ENCODE measurements at regions not wholly inside any gene's neighbourhood (a gene's known extent, or its start where the extent isn't known, plus 50 kb on each side); places are given as distances from the start of the nearest gene placed in this dataset.

GRCh38 chr2:121094101-121094500, 190.9 kb downstream of the TFCP2L1 start:
- DNase-seq (no peak), ATAC-seq (no peak)
- H3K36me3 ChIP-seq (ENCODE audit: low read depth), result no peaks in the 10 kb centered on the region
- no peak overlapping the region for H3K4me3 ChIP-seq
- H3K4me1 ChIP-seq (ENCODE audit: low read depth), result no peaks in the 10 kb centered on the region
- H3K9me3 ChIP-seq, result no peaks in the 10 kb centered on the region
- intact Hi-C loops (cut with DNase I, micrococcal nuclease), result loop anchor here in 1 of 2 donors (10.0 kb wide), 1 partner anchor 261 kb away; no protein-coding TSS in a partner anchor
- TF ChIP-seq, protein P1, sequence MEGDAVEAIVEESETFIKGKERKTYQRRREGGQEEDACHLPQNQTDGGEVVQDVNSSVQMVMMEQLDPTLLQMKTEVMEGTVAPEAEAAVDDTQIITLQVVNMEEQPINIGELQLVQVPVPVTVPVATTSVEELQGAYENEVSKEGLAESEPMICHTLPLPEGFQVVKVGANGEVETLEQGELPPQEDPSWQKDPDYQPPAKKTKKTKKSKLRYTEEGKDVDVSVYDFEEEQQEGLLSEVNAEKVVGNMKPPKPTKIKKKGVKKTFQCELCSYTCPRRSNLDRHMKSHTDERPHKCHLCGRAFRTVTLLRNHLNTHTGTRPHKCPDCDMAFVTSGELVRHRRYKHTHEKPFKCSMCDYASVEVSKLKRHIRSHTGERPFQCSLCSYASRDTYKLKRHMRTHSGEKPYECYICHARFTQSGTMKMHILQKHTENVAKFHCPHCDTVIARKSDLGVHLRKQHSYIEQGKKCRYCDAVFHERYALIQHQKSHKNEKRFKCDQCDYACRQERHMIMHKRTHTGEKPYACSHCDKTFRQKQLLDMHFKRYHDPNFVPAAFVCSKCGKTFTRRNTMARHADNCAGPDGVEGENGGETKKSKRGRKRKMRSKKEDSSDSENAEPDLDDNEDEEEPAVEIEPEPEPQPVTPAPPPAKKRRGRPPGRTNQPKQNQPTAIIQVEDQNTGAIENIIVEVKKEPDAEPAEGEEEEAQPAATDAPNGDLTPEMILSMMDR (IDR thresholded peaks at IDR 0.05), result no peak

GRCh38 chr2:121094845-121095244, 190.2 kb downstream of the TFCP2L1 start:
- intact Hi-C loops (cut with DNase I, micrococcal nuclease), result loop anchor here in 1 of 2 donors (10.0 kb wide), 1 partner anchor 260 kb away; no protein-coding TSS in a partner anchor
- TF ChIP-seq, protein P1 (IDR thresholded peaks at IDR 0.05), result no peak
- no peaks in the 10 kb centered on the region for H3K4me1 ChIP-seq (ENCODE audit: low read depth)
- no peak overlapping the region for H3K4me3 ChIP-seq
- DNase-seq (no peak), ATAC-seq (no peak)
- H3K36me3 ChIP-seq (ENCODE audit: low read depth), result no peaks in the 10 kb centered on the region
- no peaks in the 10 kb centered on the region for H3K9me3 ChIP-seq

DNA sequence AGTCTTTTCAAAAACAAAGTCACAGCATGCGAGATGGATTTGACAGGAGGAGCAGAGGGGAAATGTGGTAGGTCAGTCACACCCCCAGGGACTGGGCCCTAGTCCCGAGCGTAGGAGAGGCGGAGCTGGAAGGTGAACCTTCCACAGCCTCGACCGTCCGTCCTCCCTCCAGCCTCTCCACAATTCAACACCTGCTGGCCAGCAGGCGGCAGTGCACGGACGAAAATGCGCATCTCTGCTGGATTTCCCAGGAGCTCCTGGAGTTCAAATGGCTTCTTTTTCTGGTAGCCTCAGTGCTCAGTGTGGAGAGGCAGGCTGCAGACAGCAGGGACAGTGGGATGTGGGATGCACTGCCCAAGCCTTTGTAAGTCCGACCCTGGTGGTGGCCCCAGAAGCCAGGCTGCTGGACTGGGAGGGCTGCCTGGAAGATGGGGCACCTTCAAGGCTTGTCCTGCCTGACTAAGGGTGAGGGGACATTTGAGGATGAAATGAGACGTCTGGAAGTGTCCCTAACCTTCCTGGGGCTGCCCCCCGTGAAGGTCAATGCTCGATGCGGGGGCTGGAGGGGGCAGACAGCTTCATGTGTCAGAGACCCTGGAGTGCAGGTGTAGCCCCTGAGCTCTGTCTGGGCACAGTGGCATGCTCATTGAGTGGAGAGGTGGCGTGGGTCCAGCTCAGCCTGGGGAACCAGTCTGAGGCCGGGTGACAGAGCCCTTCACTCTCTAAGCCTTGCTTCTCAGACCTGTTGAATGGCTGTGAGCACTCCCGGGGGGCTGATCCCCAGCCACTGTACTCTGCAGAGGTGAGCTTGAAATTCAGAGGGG, 189.5 kb downstream of the TFCP2L1 start:
- intact Hi-C loops (cut with DNase I, micrococcal nuclease), result loop anchor here in 1 of 2 donors (10.0 kb wide), 1 partner anchor 259 kb away; no protein-coding TSS in a partner anchor
- ATAC-seq (peak; percentile 88), DNase-seq (peak; percentile 66 to 85 (median 84))
- no peaks in the 10 kb centered on the region for H3K4me1 ChIP-seq (ENCODE audit: low read depth)
- no peaks in the 10 kb centered on the region for H3K9me3 ChIP-seq
- H3K4me3 ChIP-seq, result no peak overlapping the region
- no peaks in the 10 kb centered on the region for H3K36me3 ChIP-seq (ENCODE audit: low read depth)
- TF ChIP-seq, protein P1 (IDR thresholded peaks at IDR 0.05), result peak; percentile 38

DNA sequence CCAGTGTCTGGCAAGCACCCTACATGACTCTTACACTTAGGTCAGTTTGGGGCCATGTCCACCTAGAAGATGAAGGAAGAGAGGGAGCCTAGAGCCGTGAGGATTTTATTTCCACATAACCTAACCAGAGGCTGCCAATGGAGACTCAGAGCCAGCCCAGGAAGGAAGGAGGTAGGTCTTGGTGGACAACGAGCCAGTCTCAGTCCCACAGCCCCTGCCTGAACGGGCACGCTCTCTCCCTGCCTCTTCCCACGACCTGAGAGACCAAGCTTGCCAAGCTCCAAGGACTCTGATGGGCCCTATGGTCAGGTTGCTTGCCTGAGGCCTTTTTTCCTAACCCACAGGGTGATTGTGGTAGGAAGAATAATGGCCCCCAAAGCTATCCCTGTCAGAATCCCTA, 188.4 kb downstream of the TFCP2L1 start:
- no peak for ATAC-seq
- Histone ChIP-seq H3K9me3 (no peaks in the 10 kb centered on the region), H3K4me3 (no peak overlapping the region), H3K4me1 (ENCODE audit: low read depth) (no peaks in the 10 kb centered on the region), H3K36me3 (ENCODE audit: low read depth) (no peaks in the 10 kb centered on the region)
- no peak for DNase-seq
- TF ChIP-seq, protein P1 (IDR thresholded peaks at IDR 0.05), result no peak
- intact Hi-C loops (cut with DNase I, micrococcal nuclease), result loop anchor here in 1 of 2 donors (10.0 kb wide), 1 partner anchor 258 kb away; no protein-coding TSS in a partner anchor

DNA sequence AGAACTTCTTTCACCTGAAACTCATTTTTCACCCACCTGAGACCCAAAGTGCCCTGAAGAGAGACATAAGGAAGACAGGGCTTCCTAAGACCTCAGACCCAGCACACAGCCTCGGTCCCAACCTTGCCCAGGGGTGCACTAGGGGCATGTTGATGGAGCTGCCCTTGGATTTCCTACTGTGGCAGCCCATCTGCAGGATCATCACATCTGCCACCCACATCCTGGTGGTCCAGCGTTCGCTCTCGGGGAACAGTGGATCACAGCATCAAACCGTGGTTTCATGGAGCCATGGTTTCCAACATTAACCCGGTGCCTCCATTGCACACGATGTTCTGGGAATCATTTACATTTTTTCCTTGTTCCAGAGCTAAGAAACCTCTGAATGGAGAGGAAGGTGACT, 186.4 kb downstream of the TFCP2L1 start:
- no peaks in the 10 kb centered on the region for H3K4me1 ChIP-seq (ENCODE audit: low read depth)
- no peak overlapping the region for H3K4me3 ChIP-seq
- intact Hi-C loops (cut with DNase I, micrococcal nuclease), result loop anchor here in 1 of 2 donors (10.0 kb wide), 1 partner anchor 256 kb away; no protein-coding TSS in a partner anchor
- ATAC-seq, result no peak
- TF ChIP-seq, protein P1 (IDR thresholded peaks at IDR 0.05), result no peak
- H3K36me3 ChIP-seq (ENCODE audit: low read depth), result no peaks in the 10 kb centered on the region
- no peak for DNase-seq
- H3K9me3 ChIP-seq, result no peaks in the 10 kb centered on the region
